PC-9 (cell line): ENCODE measurements at regions not wholly inside any gene's neighbourhood (a gene's known extent, or its start where the extent isn't known, plus 50 kb on each side); places are given as distances from the start of the nearest gene placed in this dataset.

Experiments used
- EZH2 ChIP-seq: fragments of 200-600 bp; sonication (generic); IDR thresholded peaks from 2 replicates; pipeline ENCODE4 v1.8.0; 2017; ENCODE audit warnings: antibody characterized with exemption, low read depth
- TF ChIP-seq, protein P1 (sequence below): fragments of 200-600 bp; sonication (generic); conservative IDR thresholded peaks from 2 replicates; pipeline ENCODE4 v1.6.1; 2017; ENCODE audit warnings: mixed run types, antibody characterized with exemption, mild to moderate bottlenecking, moderate library complexity

DNA sequence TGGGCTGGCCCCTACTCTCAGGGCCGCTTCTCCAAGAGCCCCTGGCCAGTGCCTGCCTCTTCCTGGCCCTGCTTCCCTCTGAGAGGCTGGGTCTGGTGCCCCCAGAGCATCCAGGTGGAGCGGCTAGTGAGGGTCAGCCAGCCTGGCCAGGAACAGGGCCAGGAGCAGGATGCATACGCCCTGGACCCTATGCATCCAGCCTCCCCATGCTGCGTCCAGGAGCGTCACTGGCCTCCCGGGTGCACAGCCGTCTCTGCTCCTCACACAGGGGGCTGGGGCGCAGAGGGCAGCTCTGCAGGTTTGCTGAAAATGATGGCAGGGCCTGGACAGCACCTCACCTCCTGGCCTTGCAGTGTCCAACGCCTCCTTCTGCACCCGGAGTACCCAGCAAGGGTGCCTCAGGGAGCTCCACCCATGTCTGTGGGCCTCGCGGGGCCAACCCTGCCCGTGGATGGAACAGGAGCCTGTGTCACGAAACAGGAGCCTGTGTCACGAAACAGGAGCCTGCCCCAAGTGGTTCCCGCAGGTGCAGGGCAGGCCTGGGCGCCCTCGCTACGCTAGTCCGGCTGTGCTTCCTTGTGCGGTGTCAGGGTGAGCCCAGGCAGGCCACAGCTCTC is 246.2 kb upstream of the PPP2R2D start:
- TF ChIP-seq, protein P1, sequence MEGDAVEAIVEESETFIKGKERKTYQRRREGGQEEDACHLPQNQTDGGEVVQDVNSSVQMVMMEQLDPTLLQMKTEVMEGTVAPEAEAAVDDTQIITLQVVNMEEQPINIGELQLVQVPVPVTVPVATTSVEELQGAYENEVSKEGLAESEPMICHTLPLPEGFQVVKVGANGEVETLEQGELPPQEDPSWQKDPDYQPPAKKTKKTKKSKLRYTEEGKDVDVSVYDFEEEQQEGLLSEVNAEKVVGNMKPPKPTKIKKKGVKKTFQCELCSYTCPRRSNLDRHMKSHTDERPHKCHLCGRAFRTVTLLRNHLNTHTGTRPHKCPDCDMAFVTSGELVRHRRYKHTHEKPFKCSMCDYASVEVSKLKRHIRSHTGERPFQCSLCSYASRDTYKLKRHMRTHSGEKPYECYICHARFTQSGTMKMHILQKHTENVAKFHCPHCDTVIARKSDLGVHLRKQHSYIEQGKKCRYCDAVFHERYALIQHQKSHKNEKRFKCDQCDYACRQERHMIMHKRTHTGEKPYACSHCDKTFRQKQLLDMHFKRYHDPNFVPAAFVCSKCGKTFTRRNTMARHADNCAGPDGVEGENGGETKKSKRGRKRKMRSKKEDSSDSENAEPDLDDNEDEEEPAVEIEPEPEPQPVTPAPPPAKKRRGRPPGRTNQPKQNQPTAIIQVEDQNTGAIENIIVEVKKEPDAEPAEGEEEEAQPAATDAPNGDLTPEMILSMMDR, result no peak
- TF ChIP-seq EZH2, result no peak
